Stimulated activated naive CD8-positive, alpha-beta T cell treated with anti-CD3 and anti-CD28 coated beads, Interleukin-15, amount 100 ng/mL, for 72 hours (primary cell): ENCODE measurements at regions not wholly inside any gene's neighbourhood (a gene's known extent, or its start where the extent isn't known, plus 50 kb on each side); places are given as distances from the start of the nearest gene placed in this dataset.

Experiments
- ATAC-seq: fragments of 150-1000 bp; cut with Tn5 transposase; 2 replicates; pipeline ENCODE4 v1.10.0; 2021; ENCODE audit warnings: mild to moderate bottlenecking, moderate library complexity
- DNase-seq, 2 donors: peaks; one replicate each; pipeline ENCODE4 v3.0.0; 2021 to 2022
- H3K27ac Mint-ChIP-seq, 2 donors: one replicate each; pipeline ENCODE4 v1.8.0; 2022; ENCODE audit warnings: mild to moderate bottlenecking in 2 of 2, mixed read lengths in 2 of 2, moderate library complexity in 2 of 2
- H3K27me3 Mint-ChIP-seq: one replicate; pipeline ENCODE4 v1.8.0; 2022; ENCODE audit warnings: mixed read lengths
- H3K4me1 Mint-ChIP-seq: one replicate; pipeline ENCODE4 v1.8.0; 2022; ENCODE audit warnings: mild to moderate bottlenecking, mixed read lengths
- H3K4me3 Mint-ChIP-seq, 2 donors: one replicate each; pipeline ENCODE4 v1.8.0; 2022; ENCODE audit warnings: mild to moderate bottlenecking in 2 of 2, mixed read lengths in 2 of 2, moderate library complexity in 1 of 2
- H3K9me3 Mint-ChIP-seq, 2 donors: one replicate each; pipeline ENCODE4 v1.8.0; 2022; ENCODE audit warnings: mixed read lengths in 2 of 2

- H3K4me1 Mint-ChIP-seq: no peaks in the 10 kb centered on the region
- H3K4me3 Mint-ChIP-seq: no peak overlapping the region
- ATAC-seq (no peak), DNase-seq (no peak)
- H3K27ac Mint-ChIP-seq: no peak overlapping the region
- H3K27me3 Mint-ChIP-seq: no peaks in the 10 kb centered on the region
- no peaks in the 10 kb centered on the region for H3K9me3 Mint-ChIP-seq
Observed at GRCh38 chr2:45337481-45337880, 273.6 kb downstream of the SRBD1 start.

GRCh38 chr2:45334205-45334604 lies 276.9 kb downstream of the SRBD1 start:
- Mint-ChIP-seq H3K27ac (no peak overlapping the region), H3K9me3 (no peaks in the 10 kb centered on the region), H3K4me1 (no peaks in the 10 kb centered on the region), H3K4me3 (no peak overlapping the region), H3K27me3 (no peaks in the 10 kb centered on the region)
- DNase-seq: no peak
- peak; percentile 31 for ATAC-seq

GRCh38 chr2:45332567-45332966 lies 278.5 kb downstream of the SRBD1 start:
- Mint-ChIP-seq H3K27me3 (no peaks in the 10 kb centered on the region), H3K9me3 (no peaks in the 10 kb centered on the region), H3K27ac (no peak overlapping the region), H3K4me3 (no peak overlapping the region), H3K4me1 (no peaks in the 10 kb centered on the region)
- ATAC-seq (no peak), DNase-seq (no peak)

- Mint-ChIP-seq H3K4me3 (no peak overlapping the region), H3K27me3 (no peaks in the 10 kb centered on the region), H3K27ac (peak overlapping the region in 1 of 2 donors; percentile 57), H3K9me3 (no peaks in the 10 kb centered on the region), H3K4me1 (no peaks in the 10 kb centered on the region)
- DNase-seq (no peak), ATAC-seq (no peak)
Observed at GRCh38 chr2:45332094-45332493, 279.0 kb downstream of the SRBD1 start.

- Mint-ChIP-seq H3K27me3 (no peaks in the 10 kb centered on the region), H3K4me1 (no peaks in the 10 kb centered on the region), H3K9me3 (no peaks in the 10 kb centered on the region), H3K4me3 (no peak overlapping the region), H3K27ac (no peak overlapping the region)
- ATAC-seq (no peak), DNase-seq (no peak)
Observed at GRCh38 chr2:45331410-45331786, 279.7 kb downstream of the SRBD1 start.

- ATAC-seq: no peak
- H3K9me3 Mint-ChIP-seq: no peaks in the 10 kb centered on the region
- H3K4me1 Mint-ChIP-seq: no peaks in the 10 kb centered on the region
- no peak overlapping the region for H3K4me3 Mint-ChIP-seq
- H3K27ac Mint-ChIP-seq: no peak overlapping the region
- H3K27me3 Mint-ChIP-seq: no peaks in the 10 kb centered on the region
- DNase-seq: no peak
Observed at GRCh38 chr2:45330637-45331409, 280.2 kb downstream of the SRBD1 start.

GRCh38 chr2:45330108-45330507 lies 281.0 kb downstream of the SRBD1 start:
- H3K27me3 Mint-ChIP-seq: no peaks in the 10 kb centered on the region
- H3K4me3 Mint-ChIP-seq: no peak overlapping the region
- no peaks in the 10 kb centered on the region for H3K9me3 Mint-ChIP-seq
- ATAC-seq: no peak
- no peak overlapping the region for H3K27ac Mint-ChIP-seq
- DNase-seq: no peak
- H3K4me1 Mint-ChIP-seq: no peaks in the 10 kb centered on the region

- H3K9me3 Mint-ChIP-seq: peaks cover 0 to under 1% of the 10 kb centered on the region in 2 donors
- DNase-seq: no peak
- H3K27ac Mint-ChIP-seq: no peak overlapping the region
- no peaks in the 10 kb centered on the region for H3K27me3 Mint-ChIP-seq
- no peak for ATAC-seq
- no peaks in the 10 kb centered on the region for H3K4me1 Mint-ChIP-seq
- no peak overlapping the region for H3K4me3 Mint-ChIP-seq
Observed at GRCh38 chr2:45329045-45329677, 281.9 kb downstream of the SRBD1 start.

- Mint-ChIP-seq H3K27me3 (no peaks in the 10 kb centered on the region), H3K9me3 (peaks cover 3 to 4% of the 10 kb centered on the region in 2 donors)
- ATAC-seq: no peak
Observed at GRCh38 chr2:45328264-45328870, 282.7 kb downstream of the SRBD1 start.

GRCh38 chr2:45323344-45323743 lies 287.7 kb downstream of the SRBD1 start:
- Mint-ChIP-seq H3K9me3 (peaks cover 3 to 5% of the 10 kb centered on the region in 2 donors), H3K4me3 (no peak overlapping the region), H3K4me1 (no peaks in the 10 kb centered on the region), H3K27ac (no peak overlapping the region), H3K27me3 (no peaks in the 10 kb centered on the region)
- DNase-seq (no peak), ATAC-seq (no peak)

More at GRCh38 chr2:45328264-45328870, 282.7 kb downstream of the SRBD1 start:
- H3K27ac Mint-ChIP-seq: no peak overlapping the region
- H3K4me3 Mint-ChIP-seq: no peak overlapping the region
- no peak for DNase-seq
- no peaks in the 10 kb centered on the region for H3K4me1 Mint-ChIP-seq

GRCh38 chr2:45320956-45321355 lies 290.1 kb downstream of the SRBD1 start:
- Mint-ChIP-seq H3K27ac (peak overlapping the region in 1 of 2 donors; percentile 36), H3K27me3 (no peaks in the 10 kb centered on the region), H3K4me3 (no peak overlapping the region), H3K4me1 (no peaks in the 10 kb centered on the region), H3K9me3 (peaks cover 3 to 5% of the 10 kb centered on the region in 2 donors)
- no peak for DNase-seq
- ATAC-seq: no peak

- ATAC-seq (no peak), DNase-seq (no peak)
- H3K27me3 Mint-ChIP-seq: no peaks in the 10 kb centered on the region
- H3K4me3 Mint-ChIP-seq: no peak overlapping the region
- no peaks in the 10 kb centered on the region for H3K4me1 Mint-ChIP-seq
- H3K27ac Mint-ChIP-seq: no peak overlapping the region
- H3K9me3 Mint-ChIP-seq: peaks cover 3 to 5% of the 10 kb centered on the region in 2 donors
Observed at GRCh38 chr2:45319683-45320455, 291.2 kb downstream of the SRBD1 start.

GRCh38 chr2:45318686-45319085 lies 292.4 kb downstream of the SRBD1 start:
- DNase-seq (no peak), ATAC-seq (no peak)
- H3K27me3 Mint-ChIP-seq: no peaks in the 10 kb centered on the region
- H3K4me3 Mint-ChIP-seq: no peak overlapping the region
- peaks cover 0 to 5% of the 10 kb centered on the region in 2 donors for H3K9me3 Mint-ChIP-seq
- H3K27ac Mint-ChIP-seq: no peak overlapping the region
- no peaks in the 10 kb centered on the region for H3K4me1 Mint-ChIP-seq

- no peaks in the 10 kb centered on the region for H3K9me3 Mint-ChIP-seq
- no peak overlapping the region for H3K4me3 Mint-ChIP-seq
- H3K4me1 Mint-ChIP-seq: no peaks in the 10 kb centered on the region
- H3K27me3 Mint-ChIP-seq: no peaks in the 10 kb centered on the region
- no peak overlapping the region for H3K27ac Mint-ChIP-seq
- DNase-seq (no peak), ATAC-seq (no peak)
Observed at GRCh38 chr2:45316576-45317338, 294.3 kb downstream of the SRBD1 start.

- no peak for DNase-seq
- H3K27ac Mint-ChIP-seq: no peak overlapping the region
Observed at GRCh38 chr2:45315861-45316260, 295.2 kb downstream of the SRBD1 start.

More at GRCh38 chr2:45315861-45316260, 295.2 kb downstream of the SRBD1 start:
- Mint-ChIP-seq H3K9me3 (no peaks in the 10 kb centered on the region), H3K4me1 (no peaks in the 10 kb centered on the region), H3K27me3 (no peaks in the 10 kb centered on the region), H3K4me3 (no peak overlapping the region)
- ATAC-seq: no peak
